GM12878 (cell line): ENCODE measurements at regions not wholly inside any gene's neighbourhood (a gene's known extent, or its start where the extent isn't known, plus 50 kb on each side); places are given as distances from the start of the nearest gene placed in this dataset.
A peak's percentile ranks its signal among the peaks of the same experiment; 100 is the strongest.

Source experiments
- ATAC-seq: fragments of 200-7000 bp; cut with Tn5 transposase; 3 replicates; pipeline ENCODE4 v1.9.1; 2020; ENCODE audit warnings: mild to moderate bottlenecking, moderate library complexity
- BruUV-seq: library from RNA; stranded (reverse); fragments of 400-500 nt; replicated peaks from 2 replicates; lab custom pipeline; 2021; lab: Mats Ljungman, UMichigan
- CTCF ChIA-PET: fragments of 300-600 bp; sonication (Branson Sonifier 250); formaldehyde crosslinking; extraction: SDS; loops from one replicate; lab custom pipeline; 2021; ENCODE audit warnings: inconsistent platforms; lab: Yijun Ruan, JAX
- POLR2A ChIA-PET: fragments of 350-600 bp; formaldehyde crosslinking; extraction: SDS; loops from one replicate; lab custom pipeline; 2021; ENCODE audit warnings: inconsistent platforms; lab: Charles Lee
- RAD21 ChIA-PET: fragments of 300-600 bp; sonication (Branson Sonifier 250); formaldehyde crosslinking; loops from one replicate; lab custom pipeline; 2023; ENCODE audit warnings: antibody characterized with exemption; ENCODE audit not compliant: unreplicated experiment; lab: Charles Lee
- SMC1A ChIA-PET: fragments of 300-600 bp; sonication (Branson Sonifier 250); formaldehyde crosslinking; loops from one replicate; lab custom pipeline; 2023; ENCODE audit not compliant: unreplicated experiment, uncharacterized antibody; lab: Charles Lee
- DNase-seq: peaks from one replicate; pipeline ENCODE4 v3.0.0-alpha.2; 2011; ENCODE audit warnings: low read depth, low spot score
- FAIRE-seq: peaks from 3 replicates; lab custom pipeline; 2011; peaks lifted over from hg19 to GRCh38; lab: Jason Lieb, UNC
- H2AFZ ChIP-seq: 2 replicates; pipeline ENCODE4 v1.6.0; 2011; ENCODE audit warnings: low read depth, low read length, control low read depth; ENCODE audit not compliant: control insufficient read depth
- H3K27ac ChIP-seq: 2 replicates; pipeline ENCODE4 v1.5.1; 2011; ENCODE audit warnings: control low read depth; ENCODE audit not compliant: control insufficient read depth, insufficient read depth
- H3K27me3 ChIP-seq, 2 experiments: replicated peaks in 1 of 2; 2 replicates each; pipeline versions ENCODE4 v1.6.0 to v1.6.1; 2011; ENCODE audit warnings: low read length in 1 of 2; ENCODE audit not compliant: control insufficient read depth in 2 of 2, insufficient read depth in 2 of 2
- H3K36me3 ChIP-seq, 2 experiments: 2 replicates each; pipeline ENCODE4 v1.5.1; 2011; ENCODE audit warnings: low read length in 1 of 2; ENCODE audit not compliant: control insufficient read depth in 2 of 2, insufficient read depth in 2 of 2
- H3K4me1 ChIP-seq: 2 replicates; pipeline ENCODE4 v1.6.1; 2011; ENCODE audit warnings: mild to moderate bottlenecking, low read length, moderate library complexity, mixed read lengths; ENCODE audit not compliant: control insufficient read depth, insufficient read depth
- H3K4me2 ChIP-seq: 2 replicates; pipeline ENCODE4 v1.6.0; 2011; ENCODE audit warnings: control low read depth; ENCODE audit not compliant: control insufficient read depth, insufficient read depth
- H3K4me3 ChIP-seq: fragments of 200-600 bp; sonication (generic); 2 replicates; pipeline ENCODE4 v1.5.1; 2016
- H3K79me2 ChIP-seq: 2 replicates; pipeline ENCODE4 v1.6.0; 2011; ENCODE audit warnings: low read length; ENCODE audit not compliant: control insufficient read depth, insufficient read depth
- H3K9ac ChIP-seq: 2 replicates; pipeline ENCODE4 v1.8.0; 2011; ENCODE audit warnings: low read length, control low read depth, mixed read lengths; ENCODE audit not compliant: control insufficient read depth, insufficient read depth
- H3K9me3 ChIP-seq: replicated peaks from 3 replicates; pipeline ENCODE4 v1.5.1; 2011; ENCODE audit warnings: mild to moderate bottlenecking, low read length; ENCODE audit not compliant: control insufficient read depth, insufficient read depth
- H4K20me1 ChIP-seq: 2 replicates; pipeline ENCODE4 v1.6.0; 2011; ENCODE audit not compliant: control insufficient read depth, insufficient read depth
- MTA2 ChIP-seq: fragments of 450-650 bp; IDR thresholded peaks from 2 replicates; pipeline ENCODE4 v1.6.1; 2016; ENCODE audit warnings: low read depth, mild to moderate bottlenecking, moderate library complexity
- NBN ChIP-seq: fragments of 450-650 bp; IDR thresholded peaks from 2 replicates; pipeline ENCODE4 v1.6.1; 2016
- RUNX3 ChIP-seq: IDR thresholded peaks from 2 replicates; pipeline ENCODE4 v1.6.1; 2012; ENCODE audit warnings: low read length, inconsistent platforms
- SMAD5 ChIP-seq: IDR thresholded peaks from 2 replicates; pipeline ENCODE4 v1.6.1; 2016; ENCODE audit warnings: antibody characterized with exemption, low read depth
- SREBF1 ChIP-seq: IDR thresholded peaks from 2 replicates; pipeline ENCODE4 v1.6.1; 2012; ENCODE audit warnings: mild to moderate bottlenecking, low read length
- SUPT20H ChIP-seq: IDR thresholded peaks from 2 replicates; pipeline ENCODE4 v1.6.1; 2011; ENCODE audit warnings: low read depth, mild to moderate bottlenecking, low read length, moderate library complexity, borderline replicate concordance; ENCODE audit not compliant: control insufficient read depth
- TCF12 ChIP-seq: IDR thresholded peaks from 2 replicates; pipeline ENCODE4 v1.6.1; 2011; ENCODE audit warnings: low read depth, mild to moderate bottlenecking, low read length
- WGBS: methylation state at CpG from one replicate; pipeline ENCODE4 v1.1.6; 2016; ENCODE audit warnings: low lambda C conversion rate; ENCODE audit not compliant: insufficient replicate concordance, insufficient coverage; ENCODE audit errors: missing lambda C conversion rate; 5-methylcytosine and 5-hydroxymethylcytosine counted together
- in situ Hi-C: fragments of 300-500 bp; cut with MboI; formaldehyde crosslinking; loops from 9 replicates; pipeline ENCODE4 v1.14.3; 2018; ENCODE audit warnings: mixed read lengths
- intact Hi-C: fragments of 100-400 bp; cut with micrococcal nuclease; formaldehyde crosslinking; loops from one replicate; pipeline ENCODE4 v1.14.2; 2022; ENCODE audit not compliant: unreplicated experiment
- TF ChIP-seq, protein P1 (sequence below): IDR thresholded peaks from 2 replicates; pipeline ENCODE4 v1.6.1; 2011; ENCODE audit warnings: borderline replicate concordance, low read depth, mild to moderate bottlenecking, moderate library complexity, low read length; ENCODE audit not compliant: insufficient read depth, poor library complexity, severe bottlenecking
- TF ChIP-seq, protein P2 (sequence below): IDR thresholded peaks from 2 replicates; pipeline ENCODE4 v1.6.1; 2011; ENCODE audit warnings: low read depth, low read length, improper control_type of control experiment, borderline replicate concordance
- TF ChIP-seq, protein P3 (sequence below): fragments of 450-650 bp; IDR thresholded peaks from 2 replicates; pipeline ENCODE4 v1.6.1; 2016; ENCODE audit warnings: mild to moderate bottlenecking

DNA sequence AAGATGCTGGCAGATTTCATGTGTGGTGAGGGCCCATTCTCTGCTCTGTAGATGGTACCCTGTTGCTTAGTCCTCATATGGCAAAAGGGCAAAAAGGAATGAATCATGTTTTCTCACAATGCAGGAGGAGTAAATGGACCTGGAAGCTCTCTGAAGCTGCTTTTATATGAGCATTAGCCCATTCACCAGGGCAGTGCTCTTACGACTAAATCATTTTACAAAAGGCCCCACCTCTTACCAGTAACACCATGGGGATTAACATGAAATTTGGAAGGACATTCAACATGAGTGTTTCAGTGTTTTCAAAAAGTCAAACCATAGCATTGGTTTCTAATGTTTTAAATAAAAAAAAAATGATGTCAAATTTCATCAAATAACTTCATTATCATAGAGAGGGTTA lies 495.7 kb upstream of the CBLB start (continued):
- TF ChIP-seq, protein P1, sequence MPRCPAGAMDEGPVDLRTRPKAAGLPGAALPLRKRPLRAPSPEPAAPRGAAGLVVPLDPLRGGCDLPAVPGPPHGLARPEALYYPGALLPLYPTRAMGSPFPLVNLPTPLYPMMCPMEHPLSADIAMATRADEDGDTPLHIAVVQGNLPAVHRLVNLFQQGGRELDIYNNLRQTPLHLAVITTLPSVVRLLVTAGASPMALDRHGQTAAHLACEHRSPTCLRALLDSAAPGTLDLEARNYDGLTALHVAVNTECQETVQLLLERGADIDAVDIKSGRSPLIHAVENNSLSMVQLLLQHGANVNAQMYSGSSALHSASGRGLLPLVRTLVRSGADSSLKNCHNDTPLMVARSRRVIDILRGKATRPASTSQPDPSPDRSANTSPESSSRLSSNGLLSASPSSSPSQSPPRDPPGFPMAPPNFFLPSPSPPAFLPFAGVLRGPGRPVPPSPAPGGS, result no peak
- TF ChIP-seq RUNX3, result no peak

DNA sequence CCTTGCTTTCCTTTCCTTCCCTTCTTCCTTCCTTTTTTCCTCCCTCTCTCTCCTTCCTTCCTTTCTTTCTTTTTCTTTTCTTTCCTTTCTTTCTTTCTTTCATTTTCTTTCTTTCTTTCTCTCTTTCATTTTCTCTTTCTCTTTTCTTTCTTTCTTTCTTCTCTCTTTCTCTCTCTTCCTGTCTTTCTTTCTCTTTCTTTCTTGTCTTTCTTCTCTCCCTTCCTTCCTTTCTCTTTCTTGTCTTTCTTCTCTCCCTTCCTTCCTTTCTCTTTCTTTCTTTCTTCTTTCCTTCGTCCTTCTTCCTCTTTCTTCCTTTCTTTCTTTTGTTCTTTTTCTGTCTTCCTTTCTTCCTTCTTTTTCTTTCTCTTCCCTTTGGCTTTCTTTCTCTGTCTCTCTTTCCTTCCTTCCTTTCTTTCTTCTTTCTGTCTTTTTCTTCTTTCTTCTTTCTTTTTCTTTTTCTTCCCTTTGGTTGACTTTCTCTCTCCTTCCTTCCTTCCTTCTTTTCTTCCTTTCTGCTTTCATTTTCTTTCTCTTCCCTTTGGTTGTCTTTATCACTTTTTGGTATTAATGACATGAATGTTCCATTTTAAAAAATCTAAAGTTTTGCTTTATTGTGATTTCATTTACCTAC lies 496.4 kb upstream of the CBLB start:
- RAD21 ChIA-PET, result no interaction called here
- SMC1A ChIA-PET, result no interaction called here
- no TSS peak for BruUV-seq
- intact Hi-C loops, result no loop called here
- Histone ChIP-seq H3K9me3 (peaks cover 3% of the 10 kb centered on the region; the same call in 2 of the 3 replicates), H3K4me1 (no peaks in the 10 kb centered on the region), H3K9ac (no peak overlapping the region), H3K4me2 (no peak overlapping the region), H3K79me2 (no peaks in the 10 kb centered on the region), H3K27ac (no peak overlapping the region), H3K4me3 (no peak overlapping the region), H3K27me3 (no peaks in the 10 kb centered on the region), H3K36me3 (no peaks in the 10 kb centered on the region), H4K20me1 (no peaks in the 10 kb centered on the region), H2AFZ (peak overlapping the region; percentile 33; the same call in 1 of the 2 replicates)
- FAIRE-seq (no peak), ATAC-seq (no peak), DNase-seq (no peak)
- 20% methylated on average over 1 of the region's 1 CpG for WGBS
- POLR2A ChIA-PET, result no interaction called here
- CTCF ChIA-PET, result no interaction called here
- in situ Hi-C loops, result no loop called here
- TF ChIP-seq SMAD5 (no peak), TCF12 (no peak), SREBF1 (no peak), SUPT20H (no peak), MTA2 (0 out of 2 replicates have a peak, but pooled peaks have one; percentile 11), NBN (peak; percentile 51; the same call in 1 of the 2 replicates)
- TF ChIP-seq, protein P2, sequence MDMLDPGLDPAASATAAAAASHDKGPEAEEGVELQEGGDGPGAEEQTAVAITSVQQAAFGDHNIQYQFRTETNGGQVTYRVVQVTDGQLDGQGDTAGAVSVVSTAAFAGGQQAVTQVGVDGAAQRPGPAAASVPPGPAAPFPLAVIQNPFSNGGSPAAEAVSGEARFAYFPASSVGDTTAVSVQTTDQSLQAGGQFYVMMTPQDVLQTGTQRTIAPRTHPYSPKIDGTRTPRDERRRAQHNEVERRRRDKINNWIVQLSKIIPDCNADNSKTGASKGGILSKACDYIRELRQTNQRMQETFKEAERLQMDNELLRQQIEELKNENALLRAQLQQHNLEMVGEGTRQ, result no peak
- TF ChIP-seq, protein P3, sequence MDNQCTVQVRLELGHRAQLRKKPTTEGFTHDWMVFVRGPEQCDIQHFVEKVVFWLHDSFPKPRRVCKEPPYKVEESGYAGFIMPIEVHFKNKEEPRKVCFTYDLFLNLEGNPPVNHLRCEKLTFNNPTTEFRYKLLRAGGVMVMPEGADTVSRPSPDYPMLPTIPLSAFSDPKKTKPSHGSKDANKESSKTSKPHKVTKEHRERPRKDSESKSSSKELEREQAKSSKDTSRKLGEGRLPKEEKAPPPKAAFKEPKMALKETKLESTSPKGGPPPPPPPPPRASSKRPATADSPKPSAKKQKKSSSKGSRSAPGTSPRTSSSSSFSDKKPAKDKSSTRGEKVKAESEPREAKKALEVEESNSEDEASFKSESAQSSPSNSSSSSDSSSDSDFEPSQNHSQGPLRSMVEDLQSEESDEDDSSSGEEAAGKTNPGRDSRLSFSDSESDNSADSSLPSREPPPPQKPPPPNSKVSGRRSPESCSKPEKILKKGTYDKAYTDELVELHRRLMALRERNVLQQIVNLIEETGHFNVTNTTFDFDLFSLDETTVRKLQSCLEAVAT, result no peak
